HG02884 (cell line): ENCODE measurements at regions not wholly inside any gene's neighbourhood (a gene's known extent, or its start where the extent isn't known, plus 50 kb on each side); places are given as distances from the start of the nearest gene placed in this dataset.
"Not testable (repeated sequence)": the region's sequence is repeated elsewhere in the genome, so short reads cannot be mapped to it uniquely, and the experiment has no call there.

Experiments used
- ATAC-seq: cut with Tn5 transposase; IDR thresholded peaks from one replicate; pipeline ENCODE4 v1.9.1; 2021; ENCODE audit warnings: mild to moderate bottlenecking, moderate library complexity; ENCODE audit not compliant: unreplicated experiment

- no peak for ATAC-seq
Observed at GRCh38 chr4:129852434-129852833, 756.5 kb downstream of the C4orf33 start.

- not testable (repeated sequence) for ATAC-seq
Observed at GRCh38 chr4:129853685-129854467, 757.9 kb downstream of the C4orf33 start.

- ATAC-seq, result no peak
Observed at GRCh38 chr4:129862461-129862860, 766.5 kb downstream of the C4orf33 start.

GRCh38 chr4:129863206-129863605 lies 767.3 kb downstream of the C4orf33 start:
- no peak for ATAC-seq

GRCh38 chr4:129883996-129884395 lies 788.0 kb downstream of the C4orf33 start:
- no peak for ATAC-seq

GRCh38 chr4:129897111-129897510 lies 801.2 kb downstream of the C4orf33 start:
- ATAC-seq, result no peak

- no peak for ATAC-seq
Observed at GRCh38 chr4:129899849-129900248, 803.9 kb downstream of the C4orf33 start.

GRCh38 chr4:129900430-129900953 lies 804.5 kb downstream of the C4orf33 start:
- ATAC-seq, result no peak

GRCh38 chr4:129901205-129901604 lies 805.3 kb downstream of the C4orf33 start:
- no peak for ATAC-seq

- no peak for ATAC-seq
Observed at GRCh38 chr4:129903861-129904260, 807.9 kb downstream of the C4orf33 start.

GRCh38 chr4:129905256-129905655 lies 809.3 kb downstream of the C4orf33 start:
- ATAC-seq, result no peak

- ATAC-seq, result no peak
Observed at GRCh38 chr4:129908117-129908516, 812.2 kb downstream of the C4orf33 start.

- no peak for ATAC-seq
Observed at GRCh38 chr4:129916991-129917390, 821.0 kb downstream of the C4orf33 start.

GRCh38 chr4:129917651-129918050 lies 821.7 kb downstream of the C4orf33 start:
- ATAC-seq, result no peak

GRCh38 chr4:129926936-129927335 lies 831.0 kb downstream of the C4orf33 start:
- ATAC-seq, result no peak

- ATAC-seq, result no peak
Observed at GRCh38 chr4:129929052-129929451, 833.1 kb downstream of the C4orf33 start.

GRCh38 chr4:129929984-129930383 lies 834.0 kb downstream of the C4orf33 start:
- ATAC-seq, result no peak

GRCh38 chr4:129950217-129950616 lies 854.3 kb downstream of the C4orf33 start:
- no peak for ATAC-seq

- no peak for ATAC-seq
Observed at GRCh38 chr4:129966175-129966574, 870.2 kb downstream of the C4orf33 start.

- ATAC-seq, result no peak
Observed at GRCh38 chr4:129968366-129968765, 872.4 kb downstream of the C4orf33 start.

- no peak for ATAC-seq
Observed at GRCh38 chr4:129968778-129969177, 872.8 kb downstream of the C4orf33 start.

GRCh38 chr4:129970801-129971200 lies 874.8 kb downstream of the C4orf33 start:
- ATAC-seq, result no peak

- ATAC-seq, result no peak
Observed at GRCh38 chr4:129971419-129971818, 875.5 kb downstream of the C4orf33 start.
